K562 (cell line): ENCODE measurements at regions not wholly inside any gene's neighbourhood (a gene's known extent, or its start where the extent isn't known, plus 50 kb on each side); places are given as distances from the start of the nearest gene placed in this dataset.

Experiments
- ATAC-seq: fragments of 200-7000 bp; cut with Tn5 transposase; 3 replicates; pipeline ENCODE4 v1.9.1; 2020; ENCODE audit warnings: moderate library complexity
- BruUV-seq: library from RNA; stranded (reverse); fragments of 400-500 nt; replicated peaks from 2 replicates; lab custom pipeline; 2021; lab: Mats Ljungman, UMichigan
- CTCF ChIA-PET: fragments of 300-600 bp; formaldehyde crosslinking; extraction: SDS; loops from one replicate; lab custom pipeline; 2021; ENCODE audit warnings: low intra/inter-chr PET ratio; lab: Yijun Ruan, JAX
- POLR2A ChIA-PET: fragments of 300-600, 350-650 bp; sonication (Branson Sonifier 250); formaldehyde crosslinking; extraction: SDS; loops from one replicate; lab custom pipeline; 2021; ENCODE audit warnings: antibody characterized with exemption, inconsistent platforms; lab: Yijun Ruan, JAX
- DNase-seq, 4 experiments: peaks; one replicate each; pipeline versions ENCODE4 v3.0.0 to v3.0.0-alpha.2; 2011 to 2018; ENCODE audit warnings: low spot score in 3 of 4, mixed read lengths in 3 of 4; ENCODE audit errors: extremely low read depth in 1 of 4
- FAIRE-seq: peaks from 2 replicates; lab custom pipeline; 2011; peaks lifted over from hg19 to GRCh38; lab: Jason Lieb, UNC
- H2AFZ ChIP-seq: 2 replicates; pipeline ENCODE4 v1.6.0; 2011; ENCODE audit warnings: low read depth, low read length, control low read depth, inconsistent platforms
- H3K27ac ChIP-seq: fragments of 200-600 bp; 3 replicates; pipeline ENCODE4 v1.8.0; 2011; ENCODE audit warnings: low read depth, mild to moderate bottlenecking, control low read depth, inconsistent platforms, low read length, moderate library complexity, mixed read lengths; ENCODE audit errors: extremely low read depth
- H3K27me3 ChIP-seq, 2 experiments: fragments of 300-600 bp in 1 of 2; 2 replicates in 1 of 2; 3 replicates in 1 of 2; pipeline versions ENCODE4 v1.6.0 to v1.8.0; 2011; ENCODE audit warnings: inconsistent platforms in 2 of 2, low read length in 2 of 2, mild to moderate bottlenecking in 1 of 2, mixed read lengths in 1 of 2, moderate library complexity in 1 of 2; ENCODE audit not compliant: control insufficient read depth in 2 of 2, insufficient read depth in 2 of 2
- H3K36me3 ChIP-seq: fragments of 300-600 bp; 3 replicates; pipeline ENCODE4 v1.8.0; 2011; ENCODE audit warnings: mild to moderate bottlenecking, low read length, inconsistent platforms; ENCODE audit not compliant: control insufficient read depth, insufficient read depth
- H3K4me1 ChIP-seq, 2 experiments: fragments of 200-600 bp in 1 of 2; replicated peaks in 1 of 2; 2 replicates in 1 of 2; 3 replicates in 1 of 2; pipeline versions ENCODE4 v1.5.1 to v1.8.0; 2011; ENCODE audit warnings: inconsistent platforms in 2 of 2, low read length in 2 of 2, mild to moderate bottlenecking in 1 of 2, mixed read lengths in 1 of 2, moderate library complexity in 1 of 2; ENCODE audit not compliant: control insufficient read depth in 2 of 2, insufficient read depth in 2 of 2
- H3K4me2 ChIP-seq: 2 replicates; pipeline ENCODE4 v1.6.1; 2011; ENCODE audit warnings: low read length, control low read depth, inconsistent platforms, mixed read lengths; ENCODE audit not compliant: insufficient read depth
- H3K4me3 ChIP-seq: fragments of 200-600 bp; sonication (generic), shearing (Covaris generic); 2 replicates; pipeline ENCODE4 v1.5.1; 2016; ENCODE audit warnings: control low read depth, inconsistent platforms
- H3K79me2 ChIP-seq: fragments of 200-600 bp; 3 replicates; pipeline ENCODE4 v1.8.0; 2011; ENCODE audit warnings: low read length, inconsistent platforms; ENCODE audit not compliant: control insufficient read depth, insufficient read depth
- H3K9ac ChIP-seq, 2 experiments: 2 replicates each; pipeline versions ENCODE4 v1.6.0 to v1.6.1; 2011; ENCODE audit warnings: low read depth in 2 of 2, low read length in 2 of 2, control low read depth in 1 of 2, inconsistent platforms in 1 of 2, mild to moderate bottlenecking in 1 of 2, mixed read lengths in 1 of 2; ENCODE audit not compliant: insufficient read depth in 1 of 2
- H3K9me1 ChIP-seq: one replicate; pipeline ENCODE4 v1.6.0; 2011; ENCODE audit warnings: inconsistent platforms, mild to moderate bottlenecking, low read length, moderate library complexity; ENCODE audit not compliant: control insufficient read depth, insufficient read depth
- H3K9me3 ChIP-seq: replicated peaks from 2 replicates; pipeline ENCODE4 v1.5.1; 2011; ENCODE audit warnings: low read depth, low read length, inconsistent platforms; ENCODE audit not compliant: control insufficient read depth, insufficient read depth
- H4K20me1 ChIP-seq: replicated peaks from 2 replicates; pipeline ENCODE4 v1.6.1; 2011; ENCODE audit warnings: low read length, inconsistent platforms, mixed read lengths; ENCODE audit not compliant: control insufficient read depth, insufficient read depth
- ATF7 ChIP-seq: fragments of 450-650 bp; IDR thresholded peaks from 2 replicates; pipeline ENCODE4 v1.7.1; 2014; ENCODE audit warnings: mild to moderate bottlenecking, moderate library complexity
- HEY1 ChIP-seq: fragments of 250-450 bp; sonication (Bioruptor Pico); IDR thresholded peaks from 2 replicates; pipeline ENCODE4 v1.5.0; 2020; ENCODE audit warnings: mild to moderate bottlenecking, moderate library complexity, borderline replicate concordance
- MLLT1 ChIP-seq, 2 experiments: fragments of 450-650 bp; IDR thresholded peaks; 2 replicates each; pipeline ENCODE4 v1.6.1; 2016
- NR3C1 ChIP-seq: sonication (generic); formaldehyde crosslinking; IDR thresholded peaks from 2 replicates; pipeline ENCODE4 v1.8.1; 2022; ENCODE audit warnings: missing genetic modification reagents
- PBX2 ChIP-seq, 2 experiments: IDR thresholded peaks in 1 of 2; conservative IDR thresholded peaks in 1 of 2; 2 replicates each; pipeline ENCODE4 v1.6.1; 2016; ENCODE audit warnings: low read depth in 2 of 2, mild to moderate bottlenecking in 1 of 2, missing compliant biosample characterization in 1 of 2, missing genetic modification characterization in 1 of 2, moderate library complexity in 1 of 2
- RCOR1 ChIP-seq, 2 experiments: IDR thresholded peaks; 2 replicates each; pipeline ENCODE4 v1.6.1; 2012; ENCODE audit warnings: low read depth in 2 of 2, low read length in 2 of 2, borderline replicate concordance in 1 of 2, improper control_type of control experiment in 1 of 2
- SMARCA4 ChIP-seq: fragments of 450-650 bp; IDR thresholded peaks from 2 replicates; pipeline ENCODE4 v1.6.1; 2016
- TBL1XR1 ChIP-seq, 2 experiments: IDR thresholded peaks; 2 replicates each; pipeline ENCODE4 v1.6.1; 2012; ENCODE audit warnings: improper control_type of control experiment in 2 of 2, low read length in 2 of 2, mild to moderate bottlenecking in 1 of 2
- TCF7L2 ChIP-seq: fragments of 150-350 bp; IDR thresholded peaks from 2 replicates; pipeline ENCODE4 v1.6.1; 2016; ENCODE audit warnings: low read depth, mild to moderate bottlenecking, low read length, moderate library complexity
- TEAD4 ChIP-seq, 2 experiments: sonication (generic) in 1 of 2; formaldehyde crosslinking in 1 of 2; IDR thresholded peaks; 2 replicates each; pipeline versions ENCODE4 v1.6.1 to v1.8.0; 2012 to 2022; ENCODE audit warnings: borderline replicate concordance in 1 of 2, inconsistent platforms in 1 of 2, low read length in 1 of 2, mild to moderate bottlenecking in 1 of 2, missing genetic modification reagents in 1 of 2
- TSHZ1 ChIP-seq: fragments of 250-450 bp; sonication (Bioruptor Pico); IDR thresholded peaks from 2 replicates; pipeline ENCODE4 v1.4.0; 2020; ENCODE audit warnings: mild to moderate bottlenecking, moderate library complexity
- ZFX ChIP-seq: sonication (generic); formaldehyde crosslinking; IDR thresholded peaks from 2 replicates; pipeline ENCODE4 v1.8.0; 2022; ENCODE audit warnings: mild to moderate bottlenecking, missing genetic modification reagents, moderate library complexity
- WGBS: fragments of 100-300 bp; shearing (Covaris generic); methylation state at CpG from one replicate; pipeline ENCODE4 v1.1.6; 2016; ENCODE audit warnings: low coverage, mixed read lengths; ENCODE audit not compliant: insufficient coverage; ENCODE audit errors: missing lambda C conversion rate; 5-methylcytosine and 5-hydroxymethylcytosine counted together
- in situ Hi-C: fragments of 300-500 bp; cut with MboI; formaldehyde crosslinking; loops from 4 replicates; pipeline ENCODE4 v1.15.0; 2018; ENCODE audit warnings: inconsistent platforms, mixed read lengths
- intact Hi-C: fragments of 100-400 bp; cut with micrococcal nuclease; formaldehyde crosslinking; loops from 2 replicates; pipeline ENCODE4 v1.14.2; 2022
- TF ChIP-seq, protein P1 (sequence below): fragments of 450-650 bp; IDR thresholded peaks from 2 replicates; pipeline ENCODE4 v1.6.1; 2016; ENCODE audit warnings: missing biosample characterization, missing genetic modification characterization

GRCh38 chr18:30302181-30302580 lies 740.4 kb downstream of the DSC3 start (continued):
- TF ChIP-seq ZFX (no peak), TCF7L2 (no peak)

GRCh38 chr18:30298769-30299168 lies 743.8 kb downstream of the DSC3 start:
- CTCF ChIA-PET = no interaction called here
- Histone ChIP-seq H3K27ac (no peak overlapping the region), H3K9ac (no peak overlapping the region), H3K79me2 (no peaks in the 10 kb centered on the region), H2AFZ (no peak overlapping the region), H3K4me1 (no peaks in the 10 kb centered on the region), H3K4me2 (no peak overlapping the region), H3K9me1 (no peaks in the 10 kb centered on the region), H3K27me3 (no peaks in the 10 kb centered on the region), H3K36me3 (no peaks in the 10 kb centered on the region), H3K4me3 (no peak overlapping the region), H3K9me3 (no peaks in the 10 kb centered on the region), H4K20me1 (no peaks in the 10 kb centered on the region)
- POLR2A ChIA-PET = no interaction called here
- DNase-seq (no peak), FAIRE-seq (no peak), ATAC-seq (no peak)
- in situ Hi-C loops = no loop called here
- WGBS = 13% methylated on average over 2 of the region's 2 CpGs
- no TSS peak for BruUV-seq
- intact Hi-C loops = no loop called here
- no peak for TF ChIP-seq TEAD4 (IDR thresholded peaks at IDR 0.05; ENCODE audit: low read length)
- no peak for TF ChIP-seq TEAD4 (CRISPR knock-in tag; IDR thresholded peaks at IDR 0.05; ENCODE audit: borderline replicate concordance)
- no peak for TF ChIP-seq HEY1
- TF ChIP-seq TBL1XR1 (IDR thresholded peaks at IDR 0.05; ENCODE audit: low read length in 2 of 2) = no peak
- TF ChIP-seq MLLT1 (IDR thresholded peaks at IDR 0.05) = no peak
- TF ChIP-seq PBX2 (CRISPR knock-in tag; IDR thresholded peaks at IDR 0.05; ENCODE audit: low read depth) = no peak
- no peak for TF ChIP-seq PBX2 (tag; conservative IDR thresholded peaks at IDR 0.05; ENCODE audit: low read depth)
- TF ChIP-seq SMARCA4 = no peak
- TF ChIP-seq TSHZ1 = no peak
- TF ChIP-seq, protein P1, sequence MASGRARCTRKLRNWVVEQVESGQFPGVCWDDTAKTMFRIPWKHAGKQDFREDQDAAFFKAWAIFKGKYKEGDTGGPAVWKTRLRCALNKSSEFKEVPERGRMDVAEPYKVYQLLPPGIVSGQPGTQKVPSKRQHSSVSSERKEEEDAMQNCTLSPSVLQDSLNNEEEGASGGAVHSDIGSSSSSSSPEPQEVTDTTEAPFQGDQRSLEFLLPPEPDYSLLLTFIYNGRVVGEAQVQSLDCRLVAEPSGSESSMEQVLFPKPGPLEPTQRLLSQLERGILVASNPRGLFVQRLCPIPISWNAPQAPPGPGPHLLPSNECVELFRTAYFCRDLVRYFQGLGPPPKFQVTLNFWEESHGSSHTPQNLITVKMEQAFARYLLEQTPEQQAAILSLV (tag) = no peak
- TF ChIP-seq NR3C1 (CRISPR knock-in tag) = no peak
- no peak for TF ChIP-seq RCOR1 (IDR thresholded peaks at IDR 0.05; ENCODE audit: borderline replicate concordance in 1 of 2, low read depth in 2 of 2, low read length in 2 of 2)
- no peak for TF ChIP-seq ATF7
